OCI-LY7 (cell line): ENCODE measurements at regions not wholly inside any gene's neighbourhood (a gene's known extent, or its start where the extent isn't known, plus 50 kb on each side); places are given as distances from the start of the nearest gene placed in this dataset.

Experiments used
- BruUV-seq: library from RNA; stranded (reverse); fragments of 400-500 nt; replicated peaks from 2 replicates; lab custom pipeline; 2021; lab: Mats Ljungman, UMichigan
- CTCF ChIA-PET: fragments of 300-600 bp; sonication (Branson Sonifier 250); formaldehyde crosslinking; loops from one replicate; lab custom pipeline; 2022; ENCODE audit warnings: antibody characterized with exemption; ENCODE audit not compliant: unreplicated experiment; lab: Charles Lee
- POLR2A ChIA-PET: fragments of 300-600 bp; sonication (Branson Sonifier 250); formaldehyde crosslinking; loops from one replicate; lab custom pipeline; 2022; ENCODE audit warnings: antibody characterized with exemption; lab: Charles Lee
- DNase-seq: peaks from one replicate; pipeline ENCODE4 v3.0.0-alpha.2; 2015; ENCODE audit warnings: low spot score
- H2AFZ ChIP-seq: fragments of 200-600 bp; sonication (generic), shearing (Covaris generic); 2 replicates; pipeline ENCODE4 v1.6.1; 2014; ENCODE audit warnings: mild to moderate bottlenecking, antibody characterized with exemption, low read length, moderate library complexity
- H3K27ac ChIP-seq: fragments of 200-600 bp; sonication (generic); 2 replicates; pipeline ENCODE4 v1.5.1; 2014; ENCODE audit warnings: mixed run types, low read depth, mild to moderate bottlenecking, moderate library complexity, low read length, inconsistent platforms; ENCODE audit not compliant: poor library complexity, severe bottlenecking
- H3K36me3 ChIP-seq: fragments of 200-600 bp; sonication (generic); 2 replicates; pipeline ENCODE4 v1.6.1; 2014; ENCODE audit warnings: mild to moderate bottlenecking, antibody characterized with exemption, low read length, moderate library complexity, mixed read lengths; ENCODE audit not compliant: insufficient read depth
- H3K4me1 ChIP-seq: fragments of 200-600 bp; sonication (generic); 2 replicates; pipeline ENCODE4 v1.5.1; 2014; ENCODE audit warnings: mild to moderate bottlenecking, low read length; ENCODE audit not compliant: insufficient read depth, poor library complexity, severe bottlenecking
- H3K4me2 ChIP-seq: fragments of 200-600 bp; sonication (generic); 2 replicates; pipeline ENCODE4 v1.6.1; 2014; ENCODE audit warnings: mild to moderate bottlenecking, low read length
- H3K4me3 ChIP-seq: fragments of 200-600 bp; sonication (generic); 2 replicates; pipeline ENCODE4 v1.5.1; 2014; ENCODE audit warnings: mild to moderate bottlenecking, low read depth, low read length; ENCODE audit not compliant: poor library complexity, severe bottlenecking
- H3K79me2 ChIP-seq: fragments of 200-600 bp; sonication (generic); 2 replicates; pipeline ENCODE4 v1.6.1; 2016; ENCODE audit warnings: low read depth, mild to moderate bottlenecking, low read length, moderate library complexity, mixed read lengths; ENCODE audit not compliant: insufficient read depth
- H3K9me2 ChIP-seq: fragments of 200-600 bp; sonication (generic); 2 replicates; pipeline ENCODE4 v1.6.1; 2016; ENCODE audit warnings: mild to moderate bottlenecking, low read length, mixed read lengths; ENCODE audit not compliant: insufficient read depth
- H3K9me3 ChIP-seq: fragments of 200-600 bp; sonication (generic); 2 replicates; pipeline ENCODE4 v1.6.1; 2014; ENCODE audit warnings: mild to moderate bottlenecking, mixed run types, low read length, mixed read lengths
- H4K20me1 ChIP-seq: fragments of 200-600 bp; sonication (generic); 2 replicates; pipeline ENCODE4 v1.6.1; 2014; ENCODE audit warnings: mild to moderate bottlenecking, antibody characterized with exemption, low read length, moderate library complexity, mixed read lengths; ENCODE audit not compliant: insufficient read depth
- CTCF ChIP-seq: fragments of 200-600 bp; sonication (generic); conservative IDR thresholded peaks from 2 replicates; pipeline ENCODE4 v1.5.1; 2014; ENCODE audit warnings: mild to moderate bottlenecking, antibody characterized with exemption, low read length, moderate library complexity, mixed read lengths
- EZH2phosphoT487 ChIP-seq: fragments of 200-600 bp; sonication (generic); IDR thresholded peaks from 2 replicates; pipeline ENCODE4 v1.6.1; 2018; ENCODE audit warnings: low read depth, borderline replicate concordance, mild to moderate bottlenecking, mixed run types, antibody characterized with exemption, low read length, moderate library complexity, mixed read lengths
- intact Hi-C: fragments of 100-400 bp; cut with micrococcal nuclease; formaldehyde crosslinking; loops from one replicate; pipeline ENCODE4 v1.10.0; 2022; ENCODE audit not compliant: unreplicated experiment

- ChIA-PET CTCF (no interaction called here), POLR2A (interaction anchor here (1.2 kb wide), 1 partner anchor 11 kb away, joined by 3 read pairs; no protein-coding TSS in a partner anchor)
- no peaks in the 10 kb centered on the region for H3K9me2 ChIP-seq
- TF ChIP-seq EZH2phosphoT487 (no peak), CTCF (no peak)
- no peak overlapping the region for H3K27ac ChIP-seq
- H3K4me2 ChIP-seq, result no peak overlapping the region
- no peaks in the 10 kb centered on the region for H3K9me3 ChIP-seq
- no peak overlapping the region for H3K4me3 ChIP-seq
- H4K20me1 ChIP-seq, result no peaks in the 10 kb centered on the region
- no peaks in the 10 kb centered on the region for H3K36me3 ChIP-seq
- no peaks in the 10 kb centered on the region for H3K79me2 ChIP-seq
- no peak for DNase-seq
- intact Hi-C loops, result no loop called here
- H3K4me1 ChIP-seq, result peaks cover 18% of the 10 kb centered on the region
- no peak overlapping the region for H2AFZ ChIP-seq
- no TSS peak for BruUV-seq
These were observed 379.5 kb upstream of the KLF4 start for GRCh38 chr9:107869111-107869510.

GRCh38 chr9:107868186-107868585 lies 378.6 kb upstream of the KLF4 start:
- POLR2A ChIA-PET, result interaction anchor here (0.6 kb wide), 1 partner anchor 185 kb away, joined by 3 read pairs; no protein-coding TSS in a partner anchor

More at GRCh38 chr9:107868186-107868585, 378.6 kb upstream of the KLF4 start:
- Histone ChIP-seq H3K27ac (no peak overlapping the region), H3K9me3 (no peaks in the 10 kb centered on the region), H3K36me3 (no peaks in the 10 kb centered on the region), H2AFZ (peak overlapping the region; percentile 44; the same call in 1 of the 2 replicates), H3K4me2 (peak overlapping the region; percentile 49), H4K20me1 (no peaks in the 10 kb centered on the region), H3K4me1 (peaks cover 18% of the 10 kb centered on the region), H3K79me2 (no peaks in the 10 kb centered on the region), H3K4me3 (no peak overlapping the region), H3K9me2 (no peaks in the 10 kb centered on the region)
- no peak for TF ChIP-seq CTCF
- TF ChIP-seq EZH2phosphoT487, result no peak
- intact Hi-C loops, result no loop called here
- peak; percentile 10 for DNase-seq
- BruUV-seq, result no TSS peak
- CTCF ChIA-PET, result no interaction called here
